CD14-positive monocyte (primary cell): ENCODE measurements at regions not wholly inside any gene's neighbourhood (a gene's known extent, or its start where the extent isn't known, plus 50 kb on each side); places are given as distances from the start of the nearest gene placed in this dataset.

Experiments used
- DNase-seq, 3 donors: peaks; one replicate each; pipeline ENCODE4 v3.0.0-alpha.2; 2011 to 2022
- H2AFZ ChIP-seq: 2 replicates; pipeline ENCODE4 v1.6.0; 2012; ENCODE audit warnings: mild to moderate bottlenecking, low read depth, low read length, inconsistent platforms; ENCODE audit not compliant: insufficient read depth, poor library complexity, severe bottlenecking
- H3K27ac ChIP-seq, 2 donors: 1 replicate in 1 of 2; 2 replicates in 1 of 2; pipeline ENCODE4 v1.5.1; 2012 to 2013; ENCODE audit warnings: low read length in 2 of 2, control low read depth in 1 of 2, inconsistent platforms in 1 of 2, low read depth in 1 of 2, mild to moderate bottlenecking in 1 of 2
- H3K27me3 ChIP-seq, 2 donors: one replicate each; pipeline versions ENCODE4 v1.6.0 to v1.6.1; 2011 to 2013; ENCODE audit warnings: low read length in 2 of 2; ENCODE audit not compliant: control insufficient read depth in 2 of 2, insufficient read depth in 2 of 2
- H3K36me3 ChIP-seq, 2 donors: replicated peaks in 1 of 2; 1 replicate in 1 of 2; 2 replicates in 1 of 2; pipeline versions ENCODE4 v1.5.1 to v1.6.1; 2012 to 2013; ENCODE audit warnings: low read length in 2 of 2, control low read depth in 1 of 2, inconsistent platforms in 1 of 2, mild to moderate bottlenecking in 1 of 2; ENCODE audit not compliant: insufficient read depth in 2 of 2, control insufficient read depth in 1 of 2
- H3K4me1 ChIP-seq, 2 donors: 1 replicate in 1 of 2; 2 replicates in 1 of 2; pipeline versions ENCODE4 v1.5.1 to v1.6.1; 2012 to 2013; ENCODE audit warnings: low read length in 2 of 2, control low read depth in 1 of 2, inconsistent platforms in 1 of 2, mild to moderate bottlenecking in 1 of 2, moderate library complexity in 1 of 2; ENCODE audit not compliant: insufficient read depth in 2 of 2, control insufficient read depth in 1 of 2
- H3K4me2 ChIP-seq: replicated peaks from 2 replicates; pipeline ENCODE3; 2012; ENCODE audit warnings: low read length, moderate library complexity, mild to moderate bottlenecking; ENCODE audit not compliant: poor library complexity, severe bottlenecking; ENCODE audit errors: extremely low read depth
- H3K4me3 ChIP-seq, 3 experiments: fragments of 200-600 bp in 1 of 3; sonication (generic) in 1 of 3; replicated peaks in 1 of 3; 1 replicate in 2 of 3; 2 replicates in 1 of 3; pipeline ENCODE4 v1.5.1; 2011 to 2013; ENCODE audit warnings: low read length in 3 of 3, mild to moderate bottlenecking in 3 of 3, control low read depth in 2 of 3, low read depth in 2 of 3, inconsistent platforms in 1 of 3, moderate library complexity in 1 of 3
- H3K79me2 ChIP-seq: 2 replicates; pipeline ENCODE4 v1.6.0; 2012; ENCODE audit warnings: mild to moderate bottlenecking, control low read depth, inconsistent platforms, low read length, moderate library complexity; ENCODE audit not compliant: insufficient read depth
- H3K9ac ChIP-seq: 2 replicates; pipeline ENCODE4 v1.6.0; 2017; ENCODE audit warnings: low read length, mild to moderate bottlenecking; ENCODE audit not compliant: insufficient read depth, poor library complexity, severe bottlenecking
- H3K9me3 ChIP-seq, 2 donors: replicated peaks in 1 of 2; 1 replicate in 1 of 2; 2 replicates in 1 of 2; pipeline versions ENCODE4 v1.5.1 to v1.6.1; 2012 to 2013; ENCODE audit warnings: low read length in 2 of 2, control low read depth in 1 of 2; ENCODE audit not compliant: control insufficient read depth in 1 of 2, insufficient read depth in 1 of 2
- H4K20me1 ChIP-seq: 2 replicates; pipeline ENCODE4 v1.6.0; 2012; ENCODE audit warnings: mild to moderate bottlenecking, low read length, control low read depth, moderate library complexity; ENCODE audit not compliant: insufficient read depth
- H3K27ac Mint-ChIP-seq, 7 donors: one replicate each; pipeline ENCODE4 v1.8.0; 2020; ENCODE audit warnings: mild to moderate bottlenecking in 7 of 7, mixed read lengths in 7 of 7, moderate library complexity in 6 of 7, inconsistent platforms in 2 of 7
- H3K27me3 Mint-ChIP-seq, 3 donors: one replicate each; pipeline ENCODE4 v1.8.0; 2021 to 2022; ENCODE audit warnings: low read depth in 3 of 3, mild to moderate bottlenecking in 3 of 3, mixed read lengths in 3 of 3, moderate library complexity in 3 of 3, inconsistent platforms in 1 of 3
- H3K36me3 Mint-ChIP-seq, 2 donors: one replicate each; pipeline ENCODE4 v1.8.0; 2020; ENCODE audit warnings: mixed read lengths in 2 of 2, inconsistent platforms in 1 of 2, mild to moderate bottlenecking in 1 of 2
- H3K4me1 Mint-ChIP-seq: one replicate; pipeline ENCODE4 v1.8.0; 2020; ENCODE audit warnings: mild to moderate bottlenecking, mixed read lengths
- H3K4me3 Mint-ChIP-seq, 2 donors: one replicate each; pipeline ENCODE4 v1.8.0; 2020; ENCODE audit warnings: mild to moderate bottlenecking in 2 of 2, mixed read lengths in 2 of 2, moderate library complexity in 1 of 2
- H3K9me3 Mint-ChIP-seq, 7 donors: one replicate each; pipeline ENCODE4 v1.8.0; 2020 to 2022; ENCODE audit warnings: mixed read lengths in 7 of 7, mild to moderate bottlenecking in 6 of 7, moderate library complexity in 6 of 7, inconsistent platforms in 2 of 7
- CTCF ChIP-seq: fragments of 200-600 bp; IDR thresholded peaks from one replicate; pipeline ENCODE4 v1.8.0; 2022; ENCODE audit warnings: antibody characterized with exemption, mild to moderate bottlenecking
- WGBS: methylation state at CpG from one replicate; pipeline ENCODE4 v1.1.5; 2013; ENCODE audit warnings: missing lambda C conversion rate; ENCODE audit not compliant: insufficient coverage; 5-methylcytosine and 5-hydroxymethylcytosine counted together
- intact Hi-C, 2 donors: fragments of 100-400 bp; cut with micrococcal nuclease; formaldehyde crosslinking; loops; one replicate each; pipeline versions ENCODE4 v1.15.0 to v1.15.1; 2023

- H3K4me3 ChIP-seq: no peak overlapping the region
- no peaks in the 10 kb centered on the region for H4K20me1 ChIP-seq
- no peaks in the 10 kb centered on the region for H3K4me1 ChIP-seq
- peak in 2 of 3 donors; percentile 14 to 34 for DNase-seq
- Mint-ChIP-seq H3K9me3 (no peaks in the 10 kb centered on the region), H3K36me3 (no peaks in the 10 kb centered on the region), H3K4me1 (no peaks in the 10 kb centered on the region), H3K27ac (no peak overlapping the region), H3K4me3 (no peak overlapping the region), H3K27me3 (peaks cover 0 to 3% (median 2%) of the 10 kb centered on the region in 3 donors)
- no peaks in the 10 kb centered on the region for H3K27me3 ChIP-seq
- intact Hi-C loops: no loop called here
- no peaks in the 10 kb centered on the region for H3K36me3 ChIP-seq
- H3K79me2 ChIP-seq: no peaks in the 10 kb centered on the region
- no peak overlapping the region for H3K9ac ChIP-seq
- no peak overlapping the region for H3K27ac ChIP-seq
- no peak for TF ChIP-seq CTCF
- H2AFZ ChIP-seq: no peak overlapping the region
- WGBS: 88% methylated on average over 1 of the region's 6 CpGs
- no peaks in the 10 kb centered on the region for H3K9me3 ChIP-seq
- no peak overlapping the region for H3K4me2 ChIP-seq
Observed at GRCh38 chr3:186451371-186451770, 89.3 kb upstream of the DGKG start.

GRCh38 chr3:186444974-186445373 is 82.9 kb upstream of the DGKG start:
- no peaks in the 10 kb centered on the region for H3K9me3 Mint-ChIP-seq
- H3K27ac Mint-ChIP-seq: no peak overlapping the region
- Histone ChIP-seq H3K27me3 (no peaks in the 10 kb centered on the region), H4K20me1 (no peaks in the 10 kb centered on the region), H3K4me3 (no peak overlapping the region), H3K4me1 (no peaks in the 10 kb centered on the region), H3K27ac (no peak overlapping the region), H3K79me2 (no peaks in the 10 kb centered on the region), H3K9me3 (no peaks in the 10 kb centered on the region), H2AFZ (no peak overlapping the region), H3K9ac (no peak overlapping the region), H3K36me3 (no peaks in the 10 kb centered on the region), H3K4me2 (no peak overlapping the region)
- no peak for TF ChIP-seq CTCF
- no peak for DNase-seq
- 96% methylated on average over 4 of the region's 7 CpGs for WGBS
- H3K27me3 Mint-ChIP-seq: no peaks in the 10 kb centered on the region
- no peaks in the 10 kb centered on the region for H3K36me3 Mint-ChIP-seq
- intact Hi-C loops: no loop called here
- H3K4me3 Mint-ChIP-seq: no peak overlapping the region
- H3K4me1 Mint-ChIP-seq: no peaks in the 10 kb centered on the region
